Fibroblast of upper back skin (primary cell): ENCODE measurements at regions not wholly inside any gene's neighbourhood (a gene's known extent, or its start where the extent isn't known, plus 50 kb on each side); places are given as distances from the start of the nearest gene placed in this dataset.
"Not testable (repeated sequence)": the region's sequence is repeated elsewhere in the genome, so short reads cannot be mapped to it uniquely, and the experiment has no call there.

ENCODE experiments used
- DNase-seq: peaks from one replicate; pipeline ENCODE4 v3.0.0-alpha.2; 2013

DNA sequence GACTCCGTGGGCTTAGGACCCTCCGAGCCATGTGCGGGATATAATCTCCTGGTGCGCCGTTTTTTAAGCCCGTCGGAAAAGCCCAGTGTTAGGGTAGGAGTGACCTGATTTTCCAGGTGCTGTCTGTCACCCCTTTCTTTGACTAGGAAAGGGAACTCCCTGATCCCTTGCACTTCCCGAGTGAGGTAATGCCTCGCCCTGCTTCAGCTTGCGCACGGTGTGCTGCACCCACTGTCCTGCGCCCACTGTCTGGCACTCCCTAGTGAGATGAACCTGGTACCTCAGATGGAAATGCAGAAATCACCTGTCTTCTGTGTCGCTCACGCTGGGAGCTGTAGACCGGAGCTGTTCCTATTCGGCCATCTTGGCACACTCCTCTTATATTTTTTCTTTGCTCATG is 95.1 kb upstream of the FRMD4B start:
- not testable (repeated sequence) for DNase-seq

- DNase-seq = no peak
These were observed 88.3 kb upstream of the FRMD4B start for GRCh38 chr3:69474186-69474585.

DNA sequence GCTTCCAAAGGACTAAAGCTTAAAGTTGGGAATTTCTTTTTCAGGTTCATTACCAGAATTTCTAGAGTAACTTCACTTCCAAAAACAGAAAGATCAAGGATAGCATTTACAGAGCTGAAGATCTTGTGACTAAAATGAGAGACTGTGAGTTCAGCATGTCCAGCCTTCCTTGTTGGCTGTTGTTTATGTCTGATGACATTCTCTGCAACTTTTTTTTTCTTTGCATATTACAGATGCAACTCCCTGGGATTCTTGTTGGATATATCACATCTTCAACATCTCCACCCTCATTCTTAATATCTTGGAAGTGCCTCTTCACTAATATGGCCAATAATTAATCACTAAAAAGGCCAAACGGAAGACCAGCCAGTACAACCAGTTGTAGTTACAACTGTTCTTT is 86.2 kb upstream of the FRMD4B start:
- DNase-seq = peak; percentile 6

DNA sequence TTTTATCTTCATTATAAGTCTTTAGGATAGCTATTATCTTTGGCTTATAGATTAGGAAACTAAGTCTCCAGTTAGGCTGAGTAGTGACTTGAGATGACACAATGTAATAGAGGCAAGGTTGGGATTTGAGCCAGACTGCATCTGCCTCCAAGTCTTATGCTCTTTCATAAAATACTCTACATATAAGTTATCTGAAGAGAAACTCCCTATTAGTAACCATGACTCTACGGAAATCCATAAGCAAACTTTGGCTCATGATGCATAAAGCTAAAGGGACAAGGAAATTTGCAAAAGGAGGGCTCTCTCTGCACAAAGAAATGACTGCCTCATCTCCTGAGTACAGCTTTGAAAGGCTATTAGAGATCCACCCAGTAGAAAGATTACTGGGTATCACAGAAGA is 77.6 kb upstream of the FRMD4B start:
- DNase-seq = no peak

- DNase-seq = no peak
These were observed 76.9 kb upstream of the FRMD4B start for GRCh38 chr3:69462826-69463100.

DNA sequence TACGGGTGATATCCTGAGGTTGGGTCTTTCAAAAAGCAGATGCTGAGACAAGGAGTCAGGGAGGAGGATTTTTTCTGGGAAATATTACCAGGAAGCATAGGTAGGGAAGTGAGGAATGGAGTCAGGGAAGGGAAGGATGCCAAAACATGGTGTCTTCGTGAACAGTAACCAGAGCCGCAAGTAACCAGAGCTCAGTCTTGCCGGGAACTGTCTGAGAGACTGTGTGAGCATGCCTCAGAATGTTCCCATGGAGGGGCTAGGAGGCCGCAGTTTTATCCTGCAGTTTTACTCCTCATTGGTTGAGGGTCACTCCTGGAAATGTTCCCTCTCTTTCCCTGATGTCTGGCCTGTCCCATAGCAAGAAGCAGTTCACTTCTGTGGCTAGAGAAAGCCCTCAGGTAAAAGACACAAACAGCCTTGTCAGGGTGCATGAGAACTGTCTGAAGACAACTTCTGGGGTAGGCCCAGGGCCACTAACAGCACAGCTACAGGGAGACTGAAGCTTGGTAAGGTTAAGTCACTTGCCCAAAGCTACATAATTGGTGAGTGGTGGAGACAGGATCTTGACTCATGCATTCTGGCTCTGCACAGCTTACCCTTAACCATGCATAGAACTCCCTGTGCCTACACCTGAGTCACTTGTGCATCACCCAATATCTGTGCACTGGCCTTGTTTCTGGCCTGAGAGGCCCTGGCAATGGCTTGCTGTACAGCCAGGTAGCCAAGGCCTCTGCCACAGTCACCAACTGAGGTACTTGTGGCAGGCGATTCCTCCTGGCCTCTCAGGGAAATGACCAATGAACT is 76.3 kb upstream of the FRMD4B start:
- DNase-seq = no peak

- DNase-seq = no peak
These were observed 74.1 kb upstream of the FRMD4B start for GRCh38 chr3:69460034-69460433.

DNA sequence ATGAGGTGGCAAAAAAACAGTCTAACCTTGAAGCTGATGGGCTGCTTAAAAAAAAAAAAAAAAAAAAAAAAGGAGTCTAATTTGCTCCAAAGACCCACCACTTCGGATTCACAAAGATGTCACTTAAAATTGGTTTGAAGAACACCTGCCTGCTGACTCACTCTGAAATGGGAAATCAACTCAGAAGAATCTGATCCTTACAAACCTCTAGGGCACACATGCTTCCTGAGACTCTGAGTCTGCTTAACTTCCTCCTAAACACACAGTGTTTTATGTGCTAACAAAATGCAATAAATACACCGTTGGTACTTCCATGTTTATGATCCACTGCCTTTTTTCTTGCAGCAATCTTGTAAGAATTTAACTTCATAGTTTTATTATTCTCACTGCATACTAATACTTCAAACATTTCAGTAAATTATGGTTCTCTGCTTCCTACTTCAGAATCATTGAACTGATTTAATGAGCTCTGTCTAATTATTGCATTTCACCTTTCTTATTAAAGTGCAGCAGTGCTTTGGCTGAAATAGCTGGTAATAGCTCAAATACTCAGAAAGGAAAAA is 73.0 kb upstream of the FRMD4B start:
- DNase-seq = no peak

DNA sequence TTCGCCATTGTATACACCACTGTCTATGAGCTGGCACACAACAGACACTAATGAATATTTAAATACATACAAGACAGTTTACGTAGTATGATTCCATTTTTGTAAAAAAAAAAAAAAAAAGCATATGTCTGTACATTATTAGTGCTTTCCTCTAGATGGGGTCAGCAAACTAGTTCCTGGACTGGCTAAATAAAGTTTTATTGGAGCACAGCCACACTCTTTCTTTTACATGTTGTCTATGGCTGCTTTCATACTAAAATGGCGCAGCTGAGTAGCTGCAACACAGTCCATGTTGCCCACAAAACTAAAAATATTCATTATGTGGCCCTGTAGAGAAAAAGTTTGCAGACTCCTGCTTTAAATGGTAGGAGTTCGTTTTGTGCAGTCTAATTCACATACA is 70.7 kb upstream of the FRMD4B start:
- DNase-seq = no peak

- no peak for DNase-seq
These were observed 68.4 kb upstream of the FRMD4B start for GRCh38 chr3:69454204-69454787.

- DNase-seq = no peak
These were observed 66.4 kb upstream of the FRMD4B start for GRCh38 chr3:69452295-69452694.

DNA sequence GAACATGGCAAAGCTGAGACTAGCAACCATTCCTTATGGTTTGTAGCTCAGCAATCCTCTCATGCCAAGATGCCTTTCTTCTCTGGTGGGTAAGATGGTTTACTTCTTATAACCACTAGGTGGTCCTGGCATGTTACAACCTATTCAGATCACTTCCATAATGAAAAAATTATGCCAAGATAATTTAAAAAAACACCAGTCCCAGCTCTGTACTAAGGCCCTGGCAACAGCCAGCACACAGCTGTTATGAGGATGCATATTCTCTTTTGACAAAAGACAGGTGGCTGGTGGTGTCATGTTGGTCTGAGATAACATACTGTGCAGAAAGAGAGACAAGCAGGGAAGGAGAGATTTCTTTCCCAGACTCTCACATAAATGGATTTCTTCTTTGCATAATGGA is 65.7 kb upstream of the FRMD4B start:
- no peak for DNase-seq

DNA sequence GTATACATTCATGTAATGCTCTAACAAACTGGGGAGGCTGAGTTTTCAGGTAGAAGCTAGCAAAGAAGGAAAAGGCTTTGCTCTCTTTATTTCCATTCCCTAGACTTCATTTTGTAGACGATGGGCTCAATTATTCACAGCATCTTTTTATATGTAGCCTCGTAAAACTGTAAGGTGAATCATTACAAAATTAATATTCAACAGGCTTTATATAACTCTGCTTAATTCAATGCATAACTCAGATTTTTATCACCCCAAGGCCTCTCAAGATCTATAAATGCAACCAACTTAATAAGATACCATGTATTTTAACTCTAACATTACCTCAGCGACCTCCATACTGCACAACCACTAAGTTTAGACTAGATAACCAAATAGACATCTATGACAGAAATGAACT is 63.0 kb upstream of the FRMD4B start:
- no peak for DNase-seq

DNA sequence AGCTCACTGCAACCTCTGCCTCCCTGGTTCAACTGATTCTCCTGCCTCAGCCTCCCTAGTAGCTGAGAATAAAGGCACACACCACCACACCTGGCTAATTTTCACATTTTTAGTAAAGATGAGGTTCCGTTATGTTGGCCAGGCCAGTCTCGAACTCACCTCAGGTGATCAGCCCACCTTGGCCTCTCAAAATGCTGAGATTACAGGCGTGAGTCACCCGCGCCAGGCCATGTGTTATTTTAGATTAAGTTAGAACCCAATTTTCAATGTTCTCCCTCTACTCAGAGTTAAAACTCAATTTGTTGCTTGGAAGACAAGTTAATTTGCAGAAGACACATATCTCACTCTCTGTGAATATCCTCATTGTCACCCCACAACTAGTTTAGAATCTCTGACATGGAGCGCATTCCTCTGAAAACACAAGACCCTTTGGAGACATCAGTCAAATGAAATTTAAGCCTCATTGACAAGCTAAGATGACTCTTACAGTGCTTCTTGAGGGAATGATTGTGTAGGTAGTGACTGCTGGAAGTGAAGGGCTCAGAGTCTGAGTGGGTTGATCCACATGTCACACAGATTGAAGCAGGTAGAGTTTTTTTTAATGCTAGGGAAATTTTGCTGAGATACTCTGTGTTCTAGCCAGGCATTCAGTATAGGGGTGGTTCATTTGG is 60.6 kb upstream of the FRMD4B start:
- DNase-seq = no peak

GRCh38 chr3:69445498-69445897 is 59.6 kb upstream of the FRMD4B start:
- DNase-seq = no peak

DNA sequence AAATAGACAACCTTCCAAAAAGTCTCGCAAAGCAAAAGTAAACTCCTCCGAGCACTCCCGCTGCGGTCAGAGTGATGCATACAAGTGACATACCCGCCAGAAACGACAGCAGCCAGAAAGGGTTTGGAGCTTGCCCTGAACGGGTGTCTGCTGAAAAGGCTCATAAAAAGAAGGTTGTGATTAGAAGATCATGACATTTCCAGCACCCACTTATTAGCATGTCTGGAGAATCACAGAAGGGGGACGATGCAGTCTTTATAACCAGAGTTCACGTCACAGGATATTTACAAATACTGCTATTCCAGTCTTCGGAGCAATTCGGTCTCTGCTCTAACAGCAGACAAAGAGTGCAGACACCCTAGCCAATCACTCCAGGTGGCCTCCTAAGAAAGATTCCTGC is 59.1 kb upstream of the FRMD4B start:
- no peak for DNase-seq

DNA sequence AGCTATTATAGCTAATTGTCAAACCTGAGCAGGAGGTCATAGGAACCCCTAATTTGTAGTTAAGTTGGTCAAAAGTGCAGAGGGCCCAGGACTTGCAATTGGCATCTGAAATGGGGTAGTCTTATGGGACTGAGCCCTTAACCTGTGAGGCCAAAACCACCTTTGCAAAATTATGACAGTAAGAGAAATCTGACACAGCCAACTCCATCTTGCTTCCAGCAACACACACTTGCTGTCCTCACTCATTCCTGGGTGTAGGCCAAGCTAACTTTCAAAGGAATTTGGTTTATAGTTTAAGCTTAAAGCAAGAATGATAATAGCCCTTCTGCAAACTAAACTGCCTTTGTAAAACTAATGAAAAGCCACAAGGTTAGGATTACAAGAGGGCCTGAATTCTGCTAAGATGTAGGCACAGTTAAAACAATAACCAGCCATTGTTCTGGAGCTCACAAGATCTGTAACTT is 57.6 kb upstream of the FRMD4B start:
- DNase-seq = peak; percentile 41

GRCh38 chr3:69442771-69443311 is 57.0 kb upstream of the FRMD4B start:
- DNase-seq = no peak

DNA sequence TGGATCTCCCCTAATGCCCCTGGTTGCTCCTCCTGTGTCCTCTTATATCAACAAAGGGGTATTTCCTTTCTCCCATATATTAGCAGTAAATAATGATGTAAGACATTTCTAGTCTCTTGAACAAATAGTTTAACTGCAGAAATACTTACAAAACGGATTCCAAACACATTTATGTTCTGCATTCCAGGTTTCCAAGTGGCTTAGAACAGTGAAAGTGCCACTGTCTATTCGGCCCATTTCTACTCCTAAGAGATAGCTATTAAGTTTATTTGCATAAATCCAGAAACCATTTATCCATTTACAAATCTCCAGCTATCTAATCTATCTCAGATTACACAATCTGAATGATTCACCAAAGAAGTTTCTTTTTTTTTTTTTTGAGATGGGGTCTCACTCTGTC is 55.8 kb upstream of the FRMD4B start:
- no peak for DNase-seq

DNA sequence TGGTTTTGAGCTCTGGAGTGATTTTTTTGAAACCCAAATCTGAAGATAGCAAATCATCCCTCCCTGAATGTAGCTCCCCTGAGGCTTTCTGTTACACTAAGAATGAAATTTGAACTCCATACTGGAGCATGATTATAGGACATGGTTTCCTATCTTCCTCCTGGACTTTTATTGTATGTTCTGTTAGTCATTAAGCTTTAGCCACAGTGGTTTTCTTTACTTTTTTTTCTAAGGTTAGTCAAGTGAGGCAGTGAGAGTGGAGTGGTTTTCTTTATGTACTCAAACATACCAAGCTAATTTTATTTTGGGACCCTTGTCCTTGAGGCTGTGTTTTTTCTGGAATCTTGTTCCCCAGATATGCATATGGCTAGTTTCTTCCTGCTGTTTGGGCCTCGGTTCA is 55.2 kb upstream of the FRMD4B start:
- no peak for DNase-seq

DNA sequence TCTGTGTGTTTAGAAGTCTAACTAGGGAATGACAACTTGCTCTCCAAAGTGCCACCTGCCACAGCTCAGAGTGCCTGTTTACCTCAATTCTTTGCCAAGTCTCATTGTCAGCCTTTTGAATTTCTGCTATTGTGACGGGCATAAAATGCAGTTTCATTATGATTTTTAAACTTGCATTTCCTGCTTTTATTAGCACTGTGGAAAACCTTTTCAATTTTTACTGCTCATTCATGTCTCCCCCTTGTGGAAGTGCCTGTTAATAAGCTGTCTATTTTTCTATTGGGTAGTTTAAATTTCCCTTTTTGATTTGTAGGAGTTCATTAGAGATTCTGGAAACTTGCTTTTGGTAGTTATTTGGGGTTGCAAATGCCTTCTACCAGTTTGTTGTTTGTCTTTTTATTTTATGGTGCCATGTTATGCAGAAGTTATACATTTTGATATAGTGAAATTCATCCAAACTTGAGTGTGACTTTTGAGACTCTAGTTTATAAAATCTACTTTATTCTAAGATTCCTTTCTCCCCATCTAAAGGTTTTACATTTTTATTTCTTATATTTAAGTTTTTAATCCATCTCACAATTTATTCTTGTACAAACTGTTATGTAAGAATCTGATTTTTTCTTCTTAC is 53.9 kb upstream of the FRMD4B start:
- no peak for DNase-seq

- DNase-seq = no peak
These were observed 52.6 kb upstream of the FRMD4B start for GRCh38 chr3:69438476-69438875.
